ENCODE measurements at regions not wholly inside any gene's neighbourhood (a gene's known extent, or its start where the extent isn't known, plus 50 kb on each side); places are given as distances from the start of the nearest gene placed in this dataset.

DNA sequence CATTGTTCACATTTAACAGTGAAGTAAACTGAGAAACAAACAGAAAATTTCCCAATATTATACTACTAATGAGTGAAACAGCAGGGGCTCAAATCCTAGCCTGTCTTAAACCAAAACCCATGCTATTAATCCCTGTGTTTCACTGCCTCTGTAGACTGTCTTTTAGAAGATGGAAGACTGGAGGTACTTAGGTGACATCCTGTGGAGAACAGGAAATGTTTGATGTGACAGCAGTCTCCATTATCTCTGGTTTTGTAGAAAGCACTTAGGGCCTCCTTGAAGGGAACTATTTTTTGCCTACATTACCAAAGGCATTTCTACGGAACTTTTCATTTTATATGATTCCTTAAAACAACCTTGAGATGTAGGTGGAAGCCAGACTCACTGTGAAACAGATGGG is 288.1 kb upstream of the SORL1-AS1 start:
- H3F3A ChIP-seq (ENCODE audit: insufficient read depth) = no peaks in the 10 kb centered on the region
- H3K4me2 ChIP-seq (ENCODE audit: unreplicated experiment) = no peak overlapping the region
- 44 to 70% methylated on average over 1 of the region's 1 CpG for WGBS, 2 experiments (ENCODE audit: low coverage in 1 of 2, low lambda C conversion rate in 2 of 2, missing lambda C conversion rate in 2 of 2)
- H3K36me3 ChIP-seq (ENCODE audit: low read depth) = no peaks in the 10 kb centered on the region
- DNase-seq = no peak
- H3K79me2 ChIP-seq (ENCODE audit: insufficient read depth) = no peaks in the 10 kb centered on the region
- in situ Hi-C loops (cut with MboI) = no loop called here
- H3K4me1 ChIP-seq (ENCODE audit: insufficient read depth) = peaks cover 14% of the 10 kb centered on the region; the same call in 1 of the 2 replicates
- no peaks in the 10 kb centered on the region for H3K27me3 ChIP-seq (replicated peaks; ENCODE audit: insufficient read depth)
- H4K20me1 ChIP-seq (ENCODE audit: insufficient read depth) = no peaks in the 10 kb centered on the region
- H3K9ac ChIP-seq = no peak overlapping the region
- H3K4me3 ChIP-seq = no peak overlapping the region
- no peak overlapping the region for H3K27ac ChIP-seq
- no peaks in the 10 kb centered on the region for H3K9me2 ChIP-seq (ENCODE audit: insufficient read depth)
- H3K9me3 ChIP-seq (ENCODE audit: low read depth) = no peaks in the 10 kb centered on the region
- peak overlapping the region; percentile 89 for H2AFZ ChIP-seq
- TF ChIP-seq EZH2 (IDR thresholded peaks at IDR 0.05; ENCODE audit: insufficient read depth, poor library complexity, severe bottlenecking) = no peak
- TF ChIP-seq EZH2phosphoT487 (IDR thresholded peaks at IDR 0.05; ENCODE audit: insufficient read depth, low read depth) = no peak

DNA sequence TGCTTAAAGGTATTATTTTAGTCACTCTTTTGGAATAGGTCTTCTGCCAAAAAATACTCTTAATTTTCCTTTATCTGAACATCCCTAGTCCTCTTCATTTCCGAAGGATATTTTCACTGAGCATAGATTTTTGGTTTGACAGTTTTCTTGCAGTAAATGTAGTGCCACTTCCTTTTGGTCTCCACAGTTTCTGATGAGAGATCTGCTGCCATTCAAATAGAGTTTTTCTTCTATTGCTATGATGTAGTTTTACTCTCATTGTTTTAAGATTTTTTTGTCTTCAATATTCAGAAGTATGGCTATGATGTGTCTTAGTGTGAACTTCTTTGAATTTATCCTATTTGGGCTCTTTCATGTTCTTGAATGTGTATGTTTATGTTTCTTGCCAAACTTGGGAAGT is 281.1 kb upstream of the SORL1-AS1 start:
- Histone ChIP-seq H3K9ac (no peak overlapping the region), H3K27me3 (replicated peaks; ENCODE audit: insufficient read depth) (no peaks in the 10 kb centered on the region), H3K4me1 (ENCODE audit: insufficient read depth) (no peaks in the 10 kb centered on the region), H3K9me2 (ENCODE audit: insufficient read depth) (no peaks in the 10 kb centered on the region), H4K20me1 (ENCODE audit: insufficient read depth) (no peaks in the 10 kb centered on the region), H3K27ac (no peak overlapping the region), H3K4me3 (no peak overlapping the region), H3K79me2 (ENCODE audit: insufficient read depth) (no peaks in the 10 kb centered on the region), H3K4me2 (ENCODE audit: unreplicated experiment) (no peak overlapping the region), H3K9me3 (ENCODE audit: low read depth) (no peaks in the 10 kb centered on the region), H2AFZ (no peak overlapping the region), H3F3A (ENCODE audit: insufficient read depth) (no peaks in the 10 kb centered on the region), H3K36me3 (ENCODE audit: low read depth) (no peaks in the 10 kb centered on the region)
- no peak for DNase-seq
- TF ChIP-seq EZH2 (IDR thresholded peaks at IDR 0.05; ENCODE audit: insufficient read depth, poor library complexity, severe bottlenecking) (no peak), EZH2phosphoT487 (IDR thresholded peaks at IDR 0.05; ENCODE audit: insufficient read depth, low read depth) (no peak)
- WGBS, 2 experiments (ENCODE audit: low coverage in 1 of 2, low lambda C conversion rate in 2 of 2, missing lambda C conversion rate in 2 of 2) = 84% methylated on average over 1 of the region's 1 CpG
- in situ Hi-C loops (cut with MboI) = no loop called here

- H3K36me3 ChIP-seq (ENCODE audit: low read depth) = no peaks in the 10 kb centered on the region
These were observed 275.2 kb upstream of the SORL1-AS1 start for GRCh38 chr11:121727942-121728341.

DNA sequence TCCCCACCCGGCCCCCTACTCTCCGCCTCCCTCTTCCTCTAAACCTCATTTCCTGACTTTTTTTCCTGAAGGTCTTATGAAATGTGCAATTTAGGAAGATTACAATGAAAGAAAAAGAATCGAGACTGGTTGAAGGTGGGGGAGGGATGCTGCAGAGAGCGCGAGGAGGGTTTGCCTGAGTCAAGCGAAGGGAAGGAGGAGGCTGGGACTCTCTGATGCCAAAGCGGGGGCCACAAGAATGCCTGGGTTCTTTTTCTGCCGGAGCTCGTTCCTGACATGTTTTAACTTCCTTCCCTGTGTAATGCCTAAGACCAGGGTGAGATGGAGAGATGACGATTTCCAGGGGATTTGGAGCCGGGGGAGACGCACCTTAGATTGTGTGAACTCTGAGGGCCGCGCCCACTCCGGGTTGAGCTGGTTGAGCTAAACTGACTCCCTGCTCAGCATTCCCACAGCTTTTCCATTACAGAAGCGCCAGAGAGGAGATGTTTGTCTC is 270.5 kb upstream of the SORL1-AS1 start:
- peak overlapping the region; percentile 64 for H3K27ac ChIP-seq
- peak overlapping the region; percentile 92 for H2AFZ ChIP-seq
- H3K4me1 ChIP-seq (ENCODE audit: insufficient read depth) = peaks cover 10% of the 10 kb centered on the region
- peaks cover 5% of the 10 kb centered on the region; the same call in 1 of the 2 replicates for H3F3A ChIP-seq (ENCODE audit: insufficient read depth)
- no peaks in the 10 kb centered on the region for H4K20me1 ChIP-seq (ENCODE audit: insufficient read depth)
- DNase-seq = peak; percentile 70
- in situ Hi-C loops (cut with MboI) = no loop called here
- peak overlapping the region; percentile 93 for H3K4me2 ChIP-seq (ENCODE audit: unreplicated experiment)
- peak overlapping the region; percentile 82 for H3K9ac ChIP-seq
- no peaks in the 10 kb centered on the region for H3K79me2 ChIP-seq (ENCODE audit: insufficient read depth)
- H3K27me3 ChIP-seq (replicated peaks; ENCODE audit: insufficient read depth) = no peaks in the 10 kb centered on the region
- no peaks in the 10 kb centered on the region; the same call in 1 of the 2 replicates for H3K9me2 ChIP-seq (ENCODE audit: insufficient read depth)
- no peaks in the 10 kb centered on the region for H3K36me3 ChIP-seq (ENCODE audit: low read depth)
- no peaks in the 10 kb centered on the region for H3K9me3 ChIP-seq (ENCODE audit: low read depth)
- TF ChIP-seq EZH2 (IDR thresholded peaks at IDR 0.05; ENCODE audit: insufficient read depth, poor library complexity, severe bottlenecking) (no peak), EZH2phosphoT487 (IDR thresholded peaks at IDR 0.05; ENCODE audit: insufficient read depth, low read depth) (no peak)
- H3K4me3 ChIP-seq = peak overlapping the region; percentile 77
- WGBS, 2 experiments (ENCODE audit: low coverage in 1 of 2, low lambda C conversion rate in 2 of 2, missing lambda C conversion rate in 2 of 2) = 17 to 21% methylated on average over 14 to 16 of the region's 16 CpGs

More at GRCh38 chr11:121727942-121728341, 275.2 kb upstream of the SORL1-AS1 start:
- in situ Hi-C loops (cut with MboI) = no loop called here
- Histone ChIP-seq H3K27ac (no peak overlapping the region), H3K4me2 (ENCODE audit: unreplicated experiment) (no peak overlapping the region), H3K4me1 (ENCODE audit: insufficient read depth) (peaks cover 5% of the 10 kb centered on the region; the same call in 1 of the 2 replicates), H3F3A (ENCODE audit: insufficient read depth) (peaks cover 5% of the 10 kb centered on the region; the same call in 1 of the 2 replicates), H3K27me3 (replicated peaks; ENCODE audit: insufficient read depth) (no peaks in the 10 kb centered on the region), H3K79me2 (ENCODE audit: insufficient read depth) (no peaks in the 10 kb centered on the region), H3K9ac (no peak overlapping the region), H3K9me3 (ENCODE audit: low read depth) (no peaks in the 10 kb centered on the region), H2AFZ (no peak overlapping the region), H3K4me3 (no peak overlapping the region), H3K9me2 (ENCODE audit: insufficient read depth) (no peaks in the 10 kb centered on the region), H4K20me1 (ENCODE audit: insufficient read depth) (no peaks in the 10 kb centered on the region)
- TF ChIP-seq EZH2phosphoT487 (IDR thresholded peaks at IDR 0.05; ENCODE audit: insufficient read depth, low read depth) (no peak), EZH2 (IDR thresholded peaks at IDR 0.05; ENCODE audit: insufficient read depth, poor library complexity, severe bottlenecking) (no peak)
- no peak for DNase-seq
- WGBS, 2 experiments (ENCODE audit: low coverage in 1 of 2, low lambda C conversion rate in 2 of 2, missing lambda C conversion rate in 2 of 2) = 50 to 62% methylated on average over 1 of the region's 1 CpG

All from GM23248 (cell line).